Effector memory CD4-positive, alpha-beta T cell (primary cell): ENCODE measurements at regions not wholly inside any gene's neighbourhood (a gene's known extent, or its start where the extent isn't known, plus 50 kb on each side); places are given as distances from the start of the nearest gene placed in this dataset.
"Not testable (repeated sequence)": the region's sequence is repeated elsewhere in the genome, so short reads cannot be mapped to it uniquely, and the experiment has no call there.

Source experiments
- DNase-seq, 3 donors: peaks; one replicate each; pipeline ENCODE4 v3.0.0-alpha.2; 2020
- H3K27ac ChIP-seq: 2 replicates; pipeline ENCODE4 v1.7.0; 2013; ENCODE audit warnings: mild to moderate bottlenecking, low read length, moderate library complexity; ENCODE audit not compliant: insufficient read depth, poor library complexity, severe bottlenecking
- H3K27me3 ChIP-seq: replicated peaks from 2 replicates; pipeline ENCODE4 v1.7.0; 2013; ENCODE audit warnings: mild to moderate bottlenecking, low read length; ENCODE audit not compliant: insufficient read depth, control insufficient read depth, poor library complexity, severe bottlenecking
- H3K36me3 ChIP-seq: 2 replicates; pipeline ENCODE4 v1.7.0; 2013; ENCODE audit warnings: mild to moderate bottlenecking, low read length, moderate library complexity; ENCODE audit not compliant: control insufficient read depth, insufficient read depth
- H3K4me1 ChIP-seq: 2 replicates; pipeline ENCODE4 v1.7.0; 2013; ENCODE audit warnings: low read length, mild to moderate bottlenecking; ENCODE audit not compliant: control insufficient read depth, insufficient read depth, poor library complexity, severe bottlenecking
- H3K4me3 ChIP-seq: 2 replicates; pipeline ENCODE4 v1.7.0; 2013; ENCODE audit warnings: low read length, low read depth, mild to moderate bottlenecking; ENCODE audit not compliant: insufficient read depth, poor library complexity, severe bottlenecking
- H3K9me3 ChIP-seq: 2 replicates; pipeline ENCODE4 v1.7.0; 2013; ENCODE audit warnings: mild to moderate bottlenecking, low read length, moderate library complexity; ENCODE audit not compliant: control insufficient read depth

DNA sequence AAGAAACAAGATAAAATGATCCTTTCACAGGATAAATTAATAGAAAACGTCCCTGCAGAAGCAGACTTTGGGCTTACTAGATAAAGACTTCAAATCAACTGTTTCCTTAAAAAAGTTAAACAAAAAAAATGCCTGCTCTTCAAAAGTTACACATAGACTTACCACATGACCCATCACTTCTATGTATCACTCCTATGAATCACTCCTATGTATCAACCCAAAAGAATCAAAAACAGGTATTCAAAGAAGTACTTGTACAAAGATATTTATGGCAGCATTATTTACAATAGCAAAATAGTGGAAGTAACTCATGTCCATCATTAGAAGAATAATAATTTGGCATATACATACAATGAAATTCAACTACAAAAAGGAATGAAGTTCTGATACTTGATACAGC, 56.3 kb upstream of the PRDM9 start:
- no peak overlapping the region for H3K4me3 ChIP-seq
- no peaks in the 10 kb centered on the region for H3K4me1 ChIP-seq
- no peaks in the 10 kb centered on the region for H3K27me3 ChIP-seq
- H3K36me3 ChIP-seq: no peaks in the 10 kb centered on the region
- DNase-seq: no peak
- H3K9me3 ChIP-seq: peaks cover 5% of the 10 kb centered on the region
- H3K27ac ChIP-seq: no peak overlapping the region

GRCh38 chr5:23450187-23450586, 57.2 kb upstream of the PRDM9 start:
- Histone ChIP-seq H3K4me1 (no peaks in the 10 kb centered on the region), H3K9me3 (peaks cover 5% of the 10 kb centered on the region), H3K4me3 (no peak overlapping the region), H3K27ac (no peak overlapping the region), H3K27me3 (no peaks in the 10 kb centered on the region), H3K36me3 (no peaks in the 10 kb centered on the region)
- DNase-seq: no peak

DNA sequence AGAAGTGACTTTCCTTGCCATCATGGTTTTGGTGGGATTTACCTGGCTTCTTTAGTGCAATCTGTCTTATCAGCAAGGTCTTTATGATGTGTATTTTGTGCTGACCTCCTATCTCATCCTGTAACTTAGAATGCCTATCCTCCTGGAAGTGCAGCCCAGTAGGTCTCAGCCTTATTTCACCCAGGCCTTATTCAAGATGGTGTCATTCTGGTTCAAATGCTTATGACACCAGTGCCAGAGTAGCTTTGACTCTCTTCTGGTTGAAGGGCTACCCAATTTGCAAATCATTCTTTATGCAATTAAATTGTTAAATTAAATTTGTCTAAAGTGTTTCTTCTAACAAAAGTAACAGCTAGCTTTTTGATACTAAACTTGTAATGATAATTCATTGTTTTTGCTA, 58.8 kb upstream of the PRDM9 start:
- no peak for DNase-seq
- Histone ChIP-seq H3K4me3 (no peak overlapping the region), H3K36me3 (no peaks in the 10 kb centered on the region), H3K9me3 (peaks cover 5% of the 10 kb centered on the region), H3K27ac (no peak overlapping the region), H3K27me3 (no peaks in the 10 kb centered on the region), H3K4me1 (no peaks in the 10 kb centered on the region)

DNA sequence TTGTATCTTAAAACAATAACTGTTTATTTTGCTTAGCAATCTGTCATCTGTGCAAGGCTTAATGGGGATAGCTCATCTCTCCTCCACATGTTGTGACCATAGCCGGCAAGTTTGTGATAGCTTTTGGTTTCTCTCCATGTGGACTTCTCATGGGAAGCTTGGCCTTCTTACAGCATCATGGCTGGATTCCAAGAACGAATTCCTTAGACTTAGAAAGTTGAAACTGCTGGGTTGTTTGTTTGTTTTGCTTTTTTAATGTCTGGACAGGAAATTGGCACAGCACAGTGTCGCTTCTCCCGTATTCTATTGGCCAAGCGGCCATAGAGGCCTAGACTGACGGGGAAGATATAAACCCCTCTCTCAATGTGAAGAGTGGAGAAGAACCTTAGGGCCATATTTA, 61.0 kb upstream of the PRDM9 start:
- no peak for DNase-seq
- no peaks in the 10 kb centered on the region for H3K36me3 ChIP-seq
- no peak overlapping the region for H3K27ac ChIP-seq
- no peak overlapping the region for H3K4me3 ChIP-seq
- no peaks in the 10 kb centered on the region for H3K4me1 ChIP-seq
- no peaks in the 10 kb centered on the region for H3K27me3 ChIP-seq
- peaks cover 5% of the 10 kb centered on the region for H3K9me3 ChIP-seq

DNA sequence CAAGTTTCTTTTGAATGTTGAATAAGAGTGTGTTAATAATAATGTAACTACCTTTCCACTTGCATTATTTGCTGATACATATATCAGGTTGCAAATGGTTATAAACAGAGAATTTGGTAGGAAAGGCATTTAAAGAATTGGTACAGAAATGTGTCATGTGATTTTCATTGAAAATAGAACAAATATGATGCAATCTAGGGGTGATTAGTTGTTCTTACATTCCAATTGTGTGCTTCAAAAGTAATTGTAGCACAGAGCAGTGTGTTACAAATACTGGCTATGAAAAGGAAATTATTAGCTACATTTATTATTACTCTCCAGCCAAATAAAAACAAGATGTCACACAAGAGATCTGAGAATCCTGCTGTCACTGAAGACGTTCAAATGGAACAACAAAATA, 61.8 kb upstream of the PRDM9 start:
- Histone ChIP-seq H3K9me3 (peaks cover 5% of the 10 kb centered on the region), H3K27ac (no peak overlapping the region), H3K4me3 (no peak overlapping the region), H3K36me3 (no peaks in the 10 kb centered on the region), H3K4me1 (no peaks in the 10 kb centered on the region), H3K27me3 (no peaks in the 10 kb centered on the region)
- no peak for DNase-seq

- no peaks in the 10 kb centered on the region for H3K4me1 ChIP-seq
- no peak for DNase-seq
- H3K4me3 ChIP-seq: no peak overlapping the region
- no peak overlapping the region for H3K27ac ChIP-seq
- H3K27me3 ChIP-seq: no peaks in the 10 kb centered on the region
- no peaks in the 10 kb centered on the region for H3K36me3 ChIP-seq
- H3K9me3 ChIP-seq: no peaks in the 10 kb centered on the region
Observed at GRCh38 chr5:23440703-23441102, 66.7 kb upstream of the PRDM9 start.

DNA sequence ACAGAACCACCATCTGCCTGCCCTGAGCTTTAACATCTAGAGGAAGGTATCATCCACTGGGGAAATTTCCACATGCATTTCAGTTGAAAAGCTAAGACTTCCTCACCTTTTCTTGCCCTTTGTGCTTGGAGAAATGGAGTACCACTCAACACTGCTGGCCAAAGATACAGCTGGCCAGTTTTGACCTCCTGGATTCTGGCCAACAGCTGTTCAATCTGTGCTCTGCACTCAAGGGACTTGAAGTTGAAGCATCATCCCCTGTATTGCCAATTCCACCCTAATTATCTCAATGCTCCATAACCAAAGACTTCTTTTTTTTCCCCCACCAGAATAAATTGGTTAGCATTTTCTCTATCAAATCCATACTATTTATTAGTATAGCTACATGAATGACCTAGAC, 70.4 kb upstream of the PRDM9 start:
- DNase-seq: no peak
- Histone ChIP-seq H3K4me1 (no peaks in the 10 kb centered on the region), H3K27me3 (no peaks in the 10 kb centered on the region), H3K27ac (no peak overlapping the region), H3K36me3 (no peaks in the 10 kb centered on the region), H3K9me3 (no peaks in the 10 kb centered on the region), H3K4me3 (no peak overlapping the region)

- no peaks in the 10 kb centered on the region for H3K27me3 ChIP-seq
- DNase-seq: no peak
- no peak overlapping the region for H3K27ac ChIP-seq
- no peaks in the 10 kb centered on the region for H3K36me3 ChIP-seq
- H3K4me3 ChIP-seq: no peak overlapping the region
- H3K9me3 ChIP-seq: no peaks in the 10 kb centered on the region
- no peaks in the 10 kb centered on the region for H3K4me1 ChIP-seq
Observed at GRCh38 chr5:23433534-23434315, 73.7 kb upstream of the PRDM9 start.

- no peaks in the 10 kb centered on the region for H3K36me3 ChIP-seq
- no peak overlapping the region for H3K27ac ChIP-seq
- no peaks in the 10 kb centered on the region for H3K9me3 ChIP-seq
- no peaks in the 10 kb centered on the region for H3K4me1 ChIP-seq
- H3K27me3 ChIP-seq: no peaks in the 10 kb centered on the region
- DNase-seq: no peak
- H3K4me3 ChIP-seq: no peak overlapping the region
Observed at GRCh38 chr5:23428705-23429104, 78.7 kb upstream of the PRDM9 start.

GRCh38 chr5:23420214-23420613, 87.2 kb upstream of the PRDM9 start:
- H3K27me3 ChIP-seq, H3K4me1 ChIP-seq, H3K36me3 ChIP-seq, H3K4me3 ChIP-seq, H3K27ac ChIP-seq, H3K9me3 ChIP-seq, DNase-seq: not testable (repeated sequence)
